ENCODE measurements at regions not wholly inside any gene's neighbourhood (a gene's known extent, or its start where the extent isn't known, plus 50 kb on each side); places are given as distances from the start of the nearest gene placed in this dataset.
A peak's percentile ranks its signal among the peaks of the same experiment; 100 is the strongest.

- no peaks in the 10 kb centered on the region for H3K4me1 ChIP-seq (ENCODE audit: control insufficient read depth, insufficient read depth, low read length, poor library complexity, severe bottlenecking)
- no peaks in the 10 kb centered on the region for H3K9me3 Mint-ChIP-seq
- H3K36me3 Mint-ChIP-seq: no peaks in the 10 kb centered on the region
- H3K27me3 ChIP-seq (ENCODE audit: control insufficient read depth, insufficient read depth, low read length): no peaks in the 10 kb centered on the region
- H3K4me1 Mint-ChIP-seq: no peaks in the 10 kb centered on the region
- no peaks in the 10 kb centered on the region for H3K36me3 ChIP-seq (ENCODE audit: control insufficient read depth, insufficient read depth, low read length)
- no peak for DNase-seq
- no peak overlapping the region for H3K4me3 Mint-ChIP-seq
- H3K27ac Mint-ChIP-seq: no peak overlapping the region
- no peak overlapping the region for H3K27ac ChIP-seq (ENCODE audit: insufficient read depth, low read length, poor library complexity, severe bottlenecking)
- no peaks in the 10 kb centered on the region for H3K9me3 ChIP-seq (ENCODE audit: control insufficient read depth in 2 of 2, low read length in 2 of 2)
- peaks cover 10% of the 10 kb centered on the region for H3K27me3 Mint-ChIP-seq
- no peak for ATAC-seq (ENCODE audit: low read depth in 2 of 2)
- no peak overlapping the region for H3K4me3 ChIP-seq (ENCODE audit: low read depth, low read length)
These were observed 302.9 kb downstream of the ZNF536 start for GRCh38 chr19:30675086-30675485.

GRCh38 chr19:30674656-30675055 is 302.5 kb downstream of the ZNF536 start:
- H3K27ac ChIP-seq (ENCODE audit: insufficient read depth, low read length, poor library complexity, severe bottlenecking): no peak overlapping the region
- no peaks in the 10 kb centered on the region for H3K9me3 ChIP-seq (ENCODE audit: control insufficient read depth in 2 of 2, low read length in 2 of 2)
- ATAC-seq (ENCODE audit: low read depth in 2 of 2) (no peak), DNase-seq (no peak)
- no peaks in the 10 kb centered on the region for H3K4me1 ChIP-seq (ENCODE audit: control insufficient read depth, insufficient read depth, low read length, poor library complexity, severe bottlenecking)
- H3K9me3 Mint-ChIP-seq: no peaks in the 10 kb centered on the region
- H3K27ac Mint-ChIP-seq: no peak overlapping the region
- no peaks in the 10 kb centered on the region for H3K27me3 ChIP-seq (ENCODE audit: control insufficient read depth, insufficient read depth, low read length)
- H3K36me3 ChIP-seq (ENCODE audit: control insufficient read depth, insufficient read depth, low read length): no peaks in the 10 kb centered on the region
- no peaks in the 10 kb centered on the region for H3K36me3 Mint-ChIP-seq
- no peaks in the 10 kb centered on the region for H3K4me1 Mint-ChIP-seq
- peaks cover 12% of the 10 kb centered on the region for H3K27me3 Mint-ChIP-seq
- no peak overlapping the region for H3K4me3 Mint-ChIP-seq
- no peak overlapping the region for H3K4me3 ChIP-seq (ENCODE audit: low read depth, low read length)

GRCh38 chr19:30673336-30673735 is 301.2 kb downstream of the ZNF536 start:
- no peak overlapping the region for H3K4me3 ChIP-seq (ENCODE audit: low read depth, low read length)
- H3K27ac Mint-ChIP-seq: peak overlapping the region in 1 of 3 donors; percentile 53
- H3K36me3 Mint-ChIP-seq: no peaks in the 10 kb centered on the region
- peaks cover 14% of the 10 kb centered on the region for H3K27me3 Mint-ChIP-seq
- H3K36me3 ChIP-seq (ENCODE audit: control insufficient read depth, insufficient read depth, low read length): no peaks in the 10 kb centered on the region
- DNase-seq (no peak), ATAC-seq (ENCODE audit: low read depth in 2 of 2) (no peak)
- no peaks in the 10 kb centered on the region for H3K27me3 ChIP-seq (ENCODE audit: control insufficient read depth, insufficient read depth, low read length)
- no peaks in the 10 kb centered on the region for H3K4me1 ChIP-seq (ENCODE audit: control insufficient read depth, insufficient read depth, low read length, poor library complexity, severe bottlenecking)
- H3K4me1 Mint-ChIP-seq: no peaks in the 10 kb centered on the region
- H3K4me3 Mint-ChIP-seq: no peak overlapping the region
- no peaks in the 10 kb centered on the region for H3K9me3 Mint-ChIP-seq
- no peak overlapping the region for H3K27ac ChIP-seq (ENCODE audit: insufficient read depth, low read length, poor library complexity, severe bottlenecking)
- no peaks in the 10 kb centered on the region for H3K9me3 ChIP-seq (ENCODE audit: control insufficient read depth in 2 of 2, low read length in 2 of 2)

- Mint-ChIP-seq H3K4me1 (no peaks in the 10 kb centered on the region), H3K36me3 (no peaks in the 10 kb centered on the region), H3K27me3 (peaks cover 14% of the 10 kb centered on the region), H3K4me3 (no peak overlapping the region), H3K9me3 (no peaks in the 10 kb centered on the region), H3K27ac (no peak overlapping the region)
- ATAC-seq (ENCODE audit: low read depth in 2 of 2): no peak
- no peaks in the 10 kb centered on the region for H3K9me3 ChIP-seq (ENCODE audit: control insufficient read depth in 2 of 2, low read length in 2 of 2)
- H3K4me3 ChIP-seq (ENCODE audit: low read depth, low read length): no peak overlapping the region
- H3K27ac ChIP-seq (ENCODE audit: insufficient read depth, low read length, poor library complexity, severe bottlenecking): no peak overlapping the region
- no peak for DNase-seq
- H3K4me1 ChIP-seq (ENCODE audit: control insufficient read depth, insufficient read depth, low read length, poor library complexity, severe bottlenecking): no peaks in the 10 kb centered on the region
- no peaks in the 10 kb centered on the region for H3K36me3 ChIP-seq (ENCODE audit: control insufficient read depth, insufficient read depth, low read length)
- no peaks in the 10 kb centered on the region for H3K27me3 ChIP-seq (ENCODE audit: control insufficient read depth, insufficient read depth, low read length)
These were observed 300.7 kb downstream of the ZNF536 start for GRCh38 chr19:30672926-30673325.

- H3K9me3 ChIP-seq (ENCODE audit: control insufficient read depth in 2 of 2, low read length in 2 of 2): no peaks in the 10 kb centered on the region
- Mint-ChIP-seq H3K4me1 (no peaks in the 10 kb centered on the region), H3K36me3 (no peaks in the 10 kb centered on the region), H3K27ac (no peak overlapping the region), H3K27me3 (peaks cover 17% of the 10 kb centered on the region), H3K9me3 (no peaks in the 10 kb centered on the region), H3K4me3 (no peak overlapping the region)
- no peak overlapping the region for H3K27ac ChIP-seq (ENCODE audit: insufficient read depth, low read length, poor library complexity, severe bottlenecking)
- ATAC-seq (ENCODE audit: low read depth in 2 of 2): no peak
- no peak overlapping the region for H3K4me3 ChIP-seq (ENCODE audit: low read depth, low read length)
- no peaks in the 10 kb centered on the region for H3K36me3 ChIP-seq (ENCODE audit: control insufficient read depth, insufficient read depth, low read length)
- H3K27me3 ChIP-seq (ENCODE audit: control insufficient read depth, insufficient read depth, low read length): no peaks in the 10 kb centered on the region
- no peak for DNase-seq
- H3K4me1 ChIP-seq (ENCODE audit: control insufficient read depth, insufficient read depth, low read length, poor library complexity, severe bottlenecking): no peaks in the 10 kb centered on the region
These were observed 299.5 kb downstream of the ZNF536 start for GRCh38 chr19:30671622-30672051.

GRCh38 chr19:30671367-30671619 is 299.1 kb downstream of the ZNF536 start:
- Histone ChIP-seq H3K4me1 (ENCODE audit: control insufficient read depth, insufficient read depth, low read length, poor library complexity, severe bottlenecking) (no peaks in the 10 kb centered on the region), H3K9me3 (ENCODE audit: control insufficient read depth in 2 of 2, low read length in 2 of 2) (no peaks in the 10 kb centered on the region), H3K36me3 (ENCODE audit: control insufficient read depth, insufficient read depth, low read length) (no peaks in the 10 kb centered on the region), H3K27me3 (ENCODE audit: control insufficient read depth, insufficient read depth, low read length) (no peaks in the 10 kb centered on the region), H3K27ac (ENCODE audit: insufficient read depth, low read length, poor library complexity, severe bottlenecking) (no peak overlapping the region), H3K4me3 (ENCODE audit: low read depth, low read length) (no peak overlapping the region)
- H3K36me3 Mint-ChIP-seq: no peaks in the 10 kb centered on the region
- H3K4me3 Mint-ChIP-seq: no peak overlapping the region
- no peaks in the 10 kb centered on the region for H3K4me1 Mint-ChIP-seq
- H3K9me3 Mint-ChIP-seq: no peaks in the 10 kb centered on the region
- no peak overlapping the region for H3K27ac Mint-ChIP-seq
- ATAC-seq (ENCODE audit: low read depth in 2 of 2): no peak
- DNase-seq: no peak
- H3K27me3 Mint-ChIP-seq: peaks cover 16% of the 10 kb centered on the region

- Mint-ChIP-seq H3K4me3 (no peak overlapping the region), H3K9me3 (no peaks in the 10 kb centered on the region), H3K4me1 (no peaks in the 10 kb centered on the region), H3K27me3 (peaks cover 16% of the 10 kb centered on the region), H3K36me3 (no peaks in the 10 kb centered on the region), H3K27ac (no peak overlapping the region)
- Histone ChIP-seq H3K9me3 (ENCODE audit: control insufficient read depth in 2 of 2, low read length in 2 of 2) (no peaks in the 10 kb centered on the region), H3K27ac (ENCODE audit: insufficient read depth, low read length, poor library complexity, severe bottlenecking) (no peak overlapping the region), H3K4me3 (ENCODE audit: low read depth, low read length) (no peak overlapping the region), H3K4me1 (ENCODE audit: control insufficient read depth, insufficient read depth, low read length, poor library complexity, severe bottlenecking) (no peaks in the 10 kb centered on the region), H3K36me3 (ENCODE audit: control insufficient read depth, insufficient read depth, low read length) (no peaks in the 10 kb centered on the region), H3K27me3 (ENCODE audit: control insufficient read depth, insufficient read depth, low read length) (no peaks in the 10 kb centered on the region)
- DNase-seq (no peak), ATAC-seq (ENCODE audit: low read depth in 2 of 2) (no peak)
These were observed 298.6 kb downstream of the ZNF536 start for GRCh38 chr19:30670562-30671366.

- Mint-ChIP-seq H3K27ac (no peak overlapping the region), H3K4me1 (no peaks in the 10 kb centered on the region), H3K27me3 (peaks cover 16% of the 10 kb centered on the region), H3K4me3 (no peak overlapping the region), H3K36me3 (no peaks in the 10 kb centered on the region), H3K9me3 (no peaks in the 10 kb centered on the region)
- no peak for DNase-seq
- no peaks in the 10 kb centered on the region for H3K36me3 ChIP-seq (ENCODE audit: control insufficient read depth, insufficient read depth, low read length)
- H3K9me3 ChIP-seq (ENCODE audit: control insufficient read depth in 2 of 2, low read length in 2 of 2): no peaks in the 10 kb centered on the region
- H3K27me3 ChIP-seq (ENCODE audit: control insufficient read depth, insufficient read depth, low read length): no peaks in the 10 kb centered on the region
- no peak overlapping the region for H3K27ac ChIP-seq (ENCODE audit: insufficient read depth, low read length, poor library complexity, severe bottlenecking)
- ATAC-seq (ENCODE audit: low read depth in 2 of 2): no peak
- H3K4me3 ChIP-seq (ENCODE audit: low read depth, low read length): no peak overlapping the region
- H3K4me1 ChIP-seq (ENCODE audit: control insufficient read depth, insufficient read depth, low read length, poor library complexity, severe bottlenecking): no peaks in the 10 kb centered on the region
These were observed 297.8 kb downstream of the ZNF536 start for GRCh38 chr19:30670011-30670329.

All from CD4-positive, CD25-positive, alpha-beta regulatory T cell (primary cell).